GM21723 (cell line): ENCODE measurements at regions not wholly inside any gene's neighbourhood (a gene's known extent, or its start where the extent isn't known, plus 50 kb on each side); places are given as distances from the start of the nearest gene placed in this dataset.

Experiments used
- ATAC-seq: cut with Tn5 transposase; IDR thresholded peaks from one replicate; pipeline ENCODE4 v1.9.1; 2021; ENCODE audit warnings: mild to moderate bottlenecking, moderate library complexity; ENCODE audit not compliant: unreplicated experiment

DNA sequence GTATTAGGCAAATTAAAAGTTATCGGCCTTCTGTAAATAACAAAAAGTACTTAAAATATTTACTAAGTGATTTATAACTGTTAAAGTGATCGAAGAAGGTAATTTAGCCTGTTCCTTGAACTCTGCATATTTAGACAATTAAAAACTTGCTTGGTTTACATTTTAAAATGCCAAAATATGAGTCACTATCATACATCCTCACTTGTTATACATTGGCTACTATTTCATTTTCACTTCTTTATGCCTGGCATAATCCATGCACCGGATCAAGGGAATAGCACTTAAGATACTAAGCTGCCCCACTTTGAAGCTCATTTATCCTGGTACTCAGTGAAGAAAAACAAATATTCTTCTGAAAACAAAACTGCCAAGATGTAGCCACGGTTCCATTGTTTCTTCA, 344.6 kb downstream of the UBE3D start:
- no peak for ATAC-seq

DNA sequence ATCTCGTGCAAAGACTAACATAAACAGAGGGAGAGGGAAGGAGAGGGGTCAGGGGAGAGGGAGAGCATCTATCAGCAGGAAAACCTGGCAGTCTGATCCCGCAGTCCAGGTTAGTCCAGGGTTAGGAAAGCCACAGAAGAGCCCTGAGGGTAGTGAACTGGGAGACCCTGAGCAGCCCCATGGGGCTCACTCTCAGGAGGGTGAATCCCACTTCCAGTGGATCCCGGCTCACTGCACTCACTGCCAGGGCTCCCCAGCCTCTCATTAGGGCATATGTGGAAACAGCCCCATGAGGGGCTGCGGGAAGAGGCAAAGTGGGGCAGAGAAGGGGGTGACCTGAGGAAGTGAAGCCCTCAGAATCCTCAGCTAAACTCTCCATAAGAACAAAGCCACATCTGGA, 329.9 kb downstream of the UBE3D start:
- ATAC-seq = no peak

DNA sequence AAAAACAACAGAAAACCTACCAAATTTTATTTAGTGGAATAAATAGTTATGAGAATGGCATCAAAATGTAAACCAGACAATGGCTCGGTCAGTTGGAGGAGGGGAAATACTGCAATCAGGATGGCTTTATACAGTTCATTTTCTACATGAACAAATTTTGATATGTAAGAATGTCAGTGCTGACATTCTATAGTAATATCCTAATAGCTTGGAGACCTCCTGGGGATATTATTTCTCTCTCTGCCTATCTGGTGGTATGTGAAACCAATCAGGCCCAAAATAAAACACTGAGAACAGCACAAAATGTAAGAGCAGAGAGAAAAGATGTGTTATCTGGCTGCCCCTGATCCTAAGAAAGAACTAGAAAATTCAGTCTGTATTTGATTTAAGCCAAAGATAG, 327.7 kb downstream of the UBE3D start:
- no peak for ATAC-seq

DNA sequence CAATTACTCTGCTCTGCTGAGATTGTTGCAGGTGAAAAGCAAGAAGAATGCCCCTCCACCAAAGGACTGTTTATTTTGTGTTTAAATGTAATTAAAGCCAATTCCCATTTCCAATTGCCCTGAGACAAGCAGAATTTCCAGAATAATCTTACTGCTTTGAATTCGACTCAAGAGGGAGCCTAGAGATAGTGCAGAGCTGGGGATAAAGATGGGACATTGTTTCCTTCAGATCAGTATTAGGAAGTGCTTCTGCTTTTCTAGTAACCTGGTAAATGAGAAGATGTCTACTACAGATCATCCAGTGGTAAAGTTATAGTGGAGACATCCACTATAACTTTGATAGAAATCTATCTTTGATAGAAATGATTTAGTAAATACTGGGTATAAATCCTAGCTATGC, 326.9 kb downstream of the UBE3D start:
- no peak for ATAC-seq

DNA sequence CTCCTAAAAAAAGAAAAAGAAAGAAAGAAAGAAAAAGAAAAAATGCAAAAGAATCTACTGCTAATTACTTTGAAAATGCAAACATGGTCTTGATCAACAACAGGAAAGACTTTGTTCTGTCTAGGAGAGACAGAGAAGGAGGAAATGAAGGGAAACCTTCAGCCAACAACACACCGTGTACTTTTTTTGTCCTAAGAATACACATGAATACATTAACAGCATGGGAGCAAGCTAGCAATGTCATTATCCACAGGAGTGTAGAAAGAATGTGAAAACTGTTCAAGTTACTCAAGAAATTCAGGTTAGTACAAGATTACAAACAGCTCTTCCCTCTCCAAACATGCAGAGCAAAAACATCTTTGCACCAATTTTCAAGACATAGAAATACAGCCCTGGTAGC, 326.3 kb downstream of the UBE3D start:
- ATAC-seq = no peak

DNA sequence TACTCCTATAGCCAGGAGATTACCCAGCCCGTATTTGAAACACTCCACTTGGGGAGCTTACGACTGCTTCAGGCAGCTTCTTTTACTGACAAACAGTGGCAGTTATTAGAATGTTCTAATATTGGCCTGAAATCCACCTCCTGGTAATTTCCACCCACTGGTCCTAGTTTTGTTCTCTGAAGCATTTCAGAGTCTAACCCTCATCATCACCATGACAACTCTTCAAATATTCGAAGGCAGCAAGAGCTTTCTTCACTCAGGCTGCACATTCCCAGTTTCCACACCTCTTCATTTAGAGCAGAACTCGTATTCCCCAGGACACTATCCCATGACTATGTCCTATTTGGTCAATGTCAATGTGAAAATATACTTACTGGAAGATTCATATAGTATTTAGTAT, 325.6 kb downstream of the UBE3D start:
- ATAC-seq = no peak

DNA sequence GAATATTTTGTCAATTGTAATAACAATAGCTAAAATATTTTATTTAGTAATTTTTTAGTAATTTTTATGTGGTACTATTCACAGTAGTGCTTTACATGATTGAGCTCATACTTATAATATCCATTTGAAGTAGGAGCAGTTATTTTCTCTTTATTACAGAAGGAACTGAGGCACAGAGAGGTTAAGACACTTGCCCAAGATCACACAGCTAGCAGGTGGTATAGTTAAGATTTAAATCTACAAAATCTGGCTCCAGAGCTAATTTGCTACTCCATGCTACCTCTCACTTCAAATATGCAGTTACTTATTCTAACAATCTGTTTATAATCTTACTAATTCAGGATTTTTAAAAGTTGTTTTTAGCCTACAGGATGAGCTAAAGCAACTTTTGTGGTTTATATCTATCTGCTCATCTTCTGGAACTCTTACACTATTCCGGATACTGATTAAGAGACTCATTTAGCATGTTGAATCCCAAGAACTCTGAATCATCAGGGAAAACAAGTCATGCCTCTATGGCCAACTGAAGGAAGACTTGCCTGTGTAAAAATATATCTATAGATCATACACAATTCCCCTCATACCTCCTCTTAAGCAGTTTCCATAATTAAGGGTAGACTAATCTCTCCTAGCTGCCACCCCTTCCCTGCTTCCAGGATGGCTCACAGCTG, 324.2 kb downstream of the UBE3D start:
- no peak for ATAC-seq

DNA sequence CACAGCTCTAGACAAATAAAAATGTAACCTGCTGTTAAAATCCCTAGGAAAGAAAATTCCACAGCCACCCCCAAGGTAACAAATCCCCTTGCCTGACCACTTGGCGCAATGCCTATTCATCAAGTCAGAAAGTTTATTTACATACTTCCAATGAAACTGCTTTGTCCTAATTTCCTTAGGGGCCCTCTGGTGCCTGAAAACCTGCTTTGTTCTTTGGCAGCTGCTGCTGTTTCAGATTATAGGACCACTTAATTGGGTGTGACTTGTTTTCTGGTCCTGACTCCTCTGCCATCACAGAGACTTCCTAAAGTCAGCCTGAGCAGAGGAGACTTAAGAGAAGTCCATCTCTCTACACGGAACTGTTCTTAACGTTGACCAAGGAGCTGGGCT, 323.6 kb downstream of the UBE3D start:
- no peak for ATAC-seq

DNA sequence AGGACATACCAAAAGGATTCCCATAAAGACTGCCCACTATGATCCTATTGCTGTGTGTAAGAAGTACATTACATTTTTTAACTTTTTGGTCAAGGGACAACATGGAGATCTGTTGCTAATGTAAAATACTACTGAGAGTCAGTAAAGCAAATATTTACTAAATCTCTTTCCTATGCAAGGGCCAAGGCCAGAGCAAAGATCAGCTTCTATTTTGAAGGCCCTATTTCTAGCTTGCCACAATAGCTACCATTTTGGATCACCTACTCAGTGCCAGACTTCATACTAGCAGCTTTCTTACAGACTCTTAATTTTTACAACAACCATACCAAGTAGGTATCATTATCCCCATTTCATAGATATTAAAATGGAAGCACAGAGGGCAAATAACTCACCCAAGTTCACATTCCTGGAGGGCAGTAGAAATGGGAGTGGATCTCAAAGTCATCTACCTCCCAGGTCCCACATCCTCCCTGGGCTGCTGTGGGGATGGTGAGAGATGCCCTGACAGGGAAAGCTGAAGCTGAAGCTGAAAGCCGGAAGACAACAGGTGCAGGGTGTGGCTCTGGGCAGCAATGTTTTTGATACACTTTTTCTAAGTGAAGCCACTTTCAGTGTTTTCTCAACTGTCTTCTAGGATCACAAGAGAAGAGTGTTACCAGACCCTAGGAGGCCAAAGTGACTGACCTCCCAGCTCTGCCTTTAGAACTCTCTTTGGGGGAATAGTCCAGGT, 321.2 kb downstream of the UBE3D start:
- no peak for ATAC-seq

DNA sequence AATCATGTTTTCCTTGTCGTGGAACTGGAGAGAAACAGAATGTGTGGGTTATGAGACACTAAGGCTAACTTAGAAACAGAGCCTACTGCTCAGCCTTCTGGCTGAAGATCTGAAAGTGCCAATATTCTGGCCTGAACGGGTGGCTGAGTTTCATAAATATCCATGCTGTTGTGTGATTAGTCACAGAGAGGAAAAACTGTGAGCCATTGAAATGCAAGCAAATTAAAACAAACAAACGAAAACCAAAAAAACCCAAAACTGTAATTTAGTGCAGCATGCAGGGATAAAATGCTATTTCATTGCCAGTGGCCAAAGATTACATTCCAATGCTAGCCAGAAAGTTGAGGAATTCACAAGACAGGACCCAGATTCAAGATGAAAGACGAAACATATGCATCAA, 315.1 kb downstream of the UBE3D start:
- no peak for ATAC-seq

DNA sequence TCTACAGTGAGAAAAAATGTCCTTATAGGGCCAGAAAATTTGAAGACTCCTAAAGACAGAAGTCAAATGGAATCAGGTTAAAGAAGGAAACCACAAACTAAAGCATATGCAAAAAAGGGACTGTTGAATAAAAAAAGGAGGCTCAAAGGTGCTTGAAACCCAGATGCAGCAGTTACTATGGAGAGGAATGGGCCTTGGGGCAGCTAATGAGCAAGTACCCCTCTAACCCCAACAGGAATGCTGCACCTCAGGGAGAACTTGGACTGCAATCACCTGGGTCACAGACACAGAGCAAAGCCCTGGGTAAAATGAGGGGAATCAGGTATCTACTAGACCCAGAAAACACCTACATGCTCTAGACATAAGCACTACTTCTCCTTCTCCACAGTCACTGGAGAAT, 313.9 kb downstream of the UBE3D start:
- ATAC-seq = no peak

DNA sequence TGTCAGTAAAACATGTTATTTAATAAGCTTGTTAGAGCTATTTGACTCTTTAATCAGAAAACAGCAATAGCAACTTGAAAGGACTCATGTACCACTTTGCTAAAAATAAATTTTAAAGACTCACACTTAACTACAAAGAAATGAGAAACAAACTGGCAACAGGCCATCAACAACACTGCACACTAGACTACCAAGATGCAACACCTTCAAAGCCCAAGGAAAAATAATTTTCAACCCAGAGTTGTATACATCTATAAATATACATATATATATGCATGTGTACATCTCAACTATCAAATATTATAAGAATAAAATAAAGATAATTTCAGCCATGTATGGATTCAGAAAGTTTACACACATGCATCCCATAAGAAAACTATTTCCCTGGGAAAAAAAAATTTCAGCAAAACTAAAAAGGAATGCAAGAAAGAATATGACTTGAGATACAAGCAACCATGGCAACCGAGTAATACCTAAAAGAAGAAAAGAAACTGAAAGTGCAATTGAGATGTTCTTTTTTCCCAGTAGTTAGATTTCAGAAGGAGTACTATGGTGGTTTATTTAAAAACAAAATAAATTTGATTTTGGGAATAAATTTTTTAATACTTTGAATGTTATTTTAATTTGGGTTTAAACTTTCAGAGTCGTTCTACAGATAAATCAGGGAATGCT, 303.8 kb downstream of the UBE3D start:
- no peak for ATAC-seq

DNA sequence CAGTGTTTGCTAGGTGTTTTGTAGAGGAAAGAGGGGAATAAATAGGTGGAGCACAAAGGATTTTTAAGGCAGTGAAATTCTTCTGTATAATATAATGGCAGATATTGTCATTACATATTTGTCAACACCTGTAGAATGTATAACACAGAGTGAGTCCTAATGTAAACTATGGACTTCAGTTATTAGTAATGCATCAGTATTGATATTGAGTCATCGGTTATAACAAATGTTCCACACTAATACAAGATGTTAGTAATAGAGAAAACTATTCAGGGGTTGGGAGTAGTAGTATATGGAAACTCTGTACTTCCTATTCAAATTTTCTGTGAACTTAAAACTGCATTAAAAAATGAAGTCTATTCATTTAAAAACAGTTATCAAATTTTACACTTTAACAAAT, 299.2 kb downstream of the UBE3D start:
- no peak for ATAC-seq

DNA sequence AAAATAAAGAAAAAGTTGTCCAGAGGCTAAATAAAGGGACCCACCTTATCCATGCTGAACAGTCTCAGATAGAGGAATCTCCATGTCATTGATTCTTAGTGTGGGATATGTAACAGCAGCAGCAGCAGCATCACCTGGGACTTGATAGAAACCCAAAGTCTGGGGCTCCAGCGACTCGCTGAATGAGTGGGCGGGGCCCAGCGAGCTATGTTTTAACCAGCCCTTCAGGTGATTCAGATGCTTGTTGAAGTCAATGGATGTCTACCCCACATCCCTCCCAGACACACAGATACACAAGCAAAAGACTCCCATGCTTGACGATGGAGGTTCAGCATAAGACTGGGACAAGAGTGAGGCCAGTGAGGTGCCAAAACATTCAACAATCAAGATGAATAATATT, 298.6 kb downstream of the UBE3D start:
- ATAC-seq = no peak

DNA sequence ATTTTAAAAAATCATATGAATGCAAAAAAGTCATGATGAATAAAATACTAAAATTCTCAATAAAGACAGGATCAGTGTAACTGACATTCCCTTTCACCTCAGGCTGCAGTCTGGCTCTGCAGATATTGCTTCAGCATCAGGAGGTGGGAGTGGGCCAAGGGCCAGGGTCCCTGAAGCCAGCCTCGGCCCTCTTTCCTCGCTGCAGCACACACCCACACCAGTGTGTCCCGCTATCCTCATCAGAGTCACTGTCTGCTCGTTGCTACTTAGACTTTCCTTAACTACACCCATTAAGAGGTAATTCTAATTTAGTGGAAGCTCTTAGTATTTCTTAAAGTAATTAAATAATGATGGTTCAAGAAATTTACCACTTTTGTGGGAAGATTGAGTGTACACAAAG, 298.2 kb downstream of the UBE3D start:
- ATAC-seq = no peak

DNA sequence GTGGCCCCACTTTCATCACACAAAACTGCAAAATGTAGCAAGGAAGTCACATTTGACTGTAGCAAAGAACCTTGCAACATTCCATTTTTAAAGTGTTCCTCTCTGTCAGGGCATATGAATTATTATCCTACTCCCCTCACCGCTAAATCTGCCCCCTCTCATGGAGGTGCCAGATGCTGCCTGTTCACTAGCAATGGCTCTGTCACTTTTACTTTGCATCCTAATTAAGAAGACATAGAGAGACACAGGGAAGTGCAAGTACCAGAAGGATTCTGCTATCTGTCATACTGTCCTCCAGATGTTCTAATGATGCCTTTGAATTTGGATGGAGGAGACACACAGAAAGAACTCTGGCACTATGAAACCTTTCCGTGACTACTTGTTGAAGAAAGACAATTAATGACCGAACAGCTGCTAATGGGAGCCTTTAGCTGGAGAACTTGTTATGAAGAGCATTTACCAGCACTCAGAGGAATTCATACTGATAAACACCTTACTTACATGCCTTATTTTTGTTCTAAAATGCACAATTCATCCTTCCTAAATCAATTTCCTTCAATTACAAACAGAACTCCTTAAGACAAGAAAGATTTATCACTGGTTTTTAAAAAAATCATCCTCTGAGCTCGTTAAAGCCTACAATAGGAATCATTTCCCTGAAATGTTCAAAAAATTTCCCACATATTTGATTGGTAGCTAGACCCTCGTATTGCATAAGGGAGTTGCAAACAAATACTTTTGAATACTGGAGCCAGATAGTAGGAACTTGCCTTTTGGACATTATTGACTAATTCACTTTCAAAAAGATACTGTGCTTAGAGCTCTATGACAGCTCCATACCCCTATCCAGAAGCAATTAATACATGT, 292.6 kb downstream of the UBE3D start:
- no peak for ATAC-seq

DNA sequence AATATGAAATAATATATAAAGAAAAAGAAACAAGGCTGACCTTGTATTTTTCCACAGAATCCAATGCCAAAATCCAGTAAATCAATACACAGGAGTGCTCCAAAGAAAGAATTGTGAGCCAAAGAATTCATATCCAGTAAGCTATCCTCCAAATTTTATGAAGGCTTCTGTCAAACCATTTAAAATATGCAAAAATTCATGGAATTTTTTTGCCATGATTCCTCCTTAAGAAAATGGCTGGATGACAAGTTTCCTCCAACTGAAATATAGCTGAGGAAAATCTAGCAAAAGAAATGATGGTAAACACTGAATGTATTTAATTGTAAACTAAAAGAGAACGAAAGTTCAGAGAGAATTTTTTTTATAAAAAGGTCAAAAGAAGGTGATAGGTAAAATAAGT, 290.3 kb downstream of the UBE3D start:
- ATAC-seq = no peak

DNA sequence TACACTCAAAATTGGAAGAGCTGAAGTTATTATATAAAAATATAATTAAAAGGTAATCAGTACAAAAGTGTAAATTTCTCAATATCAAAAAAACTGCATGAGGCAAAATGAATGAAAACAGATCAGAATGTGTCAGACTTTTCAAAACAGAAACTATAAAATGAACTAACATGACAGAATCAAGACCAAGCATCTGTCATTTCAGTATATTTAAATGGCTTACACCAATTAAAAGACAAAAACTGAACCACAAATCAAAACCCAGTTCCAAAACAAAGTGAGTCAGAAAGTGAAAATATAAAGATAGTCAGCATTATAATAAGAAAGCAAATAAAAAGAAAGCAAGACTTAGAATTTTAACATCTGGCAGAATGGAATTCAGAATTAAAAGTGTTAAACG, 289.7 kb downstream of the UBE3D start:
- no peak for ATAC-seq

DNA sequence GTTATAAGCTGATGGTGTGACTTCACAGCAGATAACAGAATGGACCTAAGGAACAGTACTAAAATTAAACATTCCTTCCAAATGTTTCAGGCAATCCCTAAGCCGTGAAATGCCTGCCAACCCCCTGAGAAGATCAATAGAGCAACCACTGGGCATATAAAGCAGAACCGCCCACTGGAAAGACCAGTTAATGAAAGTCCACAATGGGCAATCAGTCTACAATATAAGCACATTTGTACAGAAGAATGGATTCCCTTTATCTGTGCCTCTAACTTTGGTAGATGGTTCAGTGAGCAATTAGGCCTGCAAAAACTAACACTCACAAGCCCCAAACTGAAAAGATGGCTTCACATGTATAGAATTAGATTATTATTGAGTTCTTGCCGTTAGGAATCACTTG, 286.6 kb downstream of the UBE3D start:
- ATAC-seq = no peak

DNA sequence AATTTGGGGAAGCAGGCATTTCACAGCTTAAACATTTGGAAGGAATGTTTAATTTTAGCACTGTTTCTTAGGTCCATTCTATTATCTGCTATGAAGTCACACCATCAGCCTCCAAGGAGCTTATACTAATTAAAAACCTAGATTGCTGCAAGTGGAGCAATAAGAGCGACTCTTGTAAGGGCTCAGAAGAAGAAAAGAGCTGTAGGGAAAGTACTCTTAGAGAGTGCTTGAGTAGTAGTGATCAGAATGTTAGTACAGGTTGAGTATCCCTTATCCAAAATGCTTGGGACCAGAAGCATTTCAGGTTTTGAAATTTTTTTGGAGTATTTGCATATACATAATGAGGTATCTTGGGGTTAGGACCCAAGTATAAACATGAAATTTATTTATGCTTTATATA, 285.3 kb downstream of the UBE3D start:
- ATAC-seq = no peak

DNA sequence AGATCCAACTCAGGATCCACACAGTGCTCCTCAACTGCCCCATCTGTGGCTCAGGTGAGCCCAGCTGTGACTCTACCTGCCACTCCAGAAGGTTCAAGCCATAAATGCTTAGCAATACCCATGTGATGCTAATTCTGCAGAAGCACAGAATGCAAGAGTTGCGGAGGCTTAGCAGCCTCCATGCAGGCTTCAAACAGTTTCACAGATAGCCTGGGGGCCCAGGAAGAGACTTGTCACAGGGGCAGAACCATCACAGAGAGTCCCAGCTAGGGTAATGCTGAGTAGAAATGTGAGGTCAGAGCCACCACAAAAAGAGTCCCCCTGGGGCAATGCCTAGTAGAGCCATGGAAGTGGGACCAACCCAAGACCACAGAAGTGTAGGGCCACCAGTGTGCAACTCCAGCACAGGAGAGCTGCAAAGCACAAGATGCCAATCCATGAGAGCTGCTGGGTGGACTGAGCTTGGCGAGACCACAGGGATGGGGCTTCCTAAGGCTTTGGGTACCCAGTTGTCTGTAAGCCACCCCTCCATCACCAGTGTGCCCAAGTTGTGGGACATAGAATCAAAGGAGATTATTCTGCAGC, 283.9 kb downstream of the UBE3D start:
- no peak for ATAC-seq
